ENCODE measurements at regions not wholly inside any gene's neighbourhood (a gene's known extent, or its start where the extent isn't known, plus 50 kb on each side); places are given as distances from the start of the nearest gene placed in this dataset.

- H3K4me3 ChIP-seq (ENCODE audit: low read depth, low read length) = no peak overlapping the region
- no peak for TF ChIP-seq CTCF (IDR thresholded peaks at IDR 0.05; ENCODE audit: borderline replicate concordance, insufficient read depth, low read depth, low read length)
Observed at GRCh38 chr5:167284222-167284890, 1007.1 kb upstream of the WWC1 start.

- no peak overlapping the region for H3K4me3 ChIP-seq (ENCODE audit: low read depth, low read length)
- no peak for TF ChIP-seq CTCF (IDR thresholded peaks at IDR 0.05; ENCODE audit: borderline replicate concordance, insufficient read depth, low read depth, low read length)
Observed at GRCh38 chr5:167285591-167285990, 1005.9 kb upstream of the WWC1 start.

GRCh38 chr5:167286891-167287290 is 1004.6 kb upstream of the WWC1 start:
- no peak overlapping the region for H3K4me3 ChIP-seq (ENCODE audit: low read depth, low read length)
- TF ChIP-seq CTCF (IDR thresholded peaks at IDR 0.05; ENCODE audit: borderline replicate concordance, insufficient read depth, low read depth, low read length) = no peak

GRCh38 chr5:167290478-167290877 is 1001.0 kb upstream of the WWC1 start:
- H3K4me3 ChIP-seq (ENCODE audit: low read depth, low read length) = no peak overlapping the region
- no peak for TF ChIP-seq CTCF (IDR thresholded peaks at IDR 0.05; ENCODE audit: borderline replicate concordance, insufficient read depth, low read depth, low read length)

- no peak overlapping the region for H3K4me3 ChIP-seq (ENCODE audit: low read depth, low read length)
- no peak for TF ChIP-seq CTCF (IDR thresholded peaks at IDR 0.05; ENCODE audit: borderline replicate concordance, insufficient read depth, low read depth, low read length)
Observed at GRCh38 chr5:167294882-167295680, 996.4 kb upstream of the WWC1 start.

- no peak for TF ChIP-seq CTCF (IDR thresholded peaks at IDR 0.05; ENCODE audit: borderline replicate concordance, insufficient read depth, low read depth, low read length)
- H3K4me3 ChIP-seq (ENCODE audit: low read depth, low read length) = no peak overlapping the region
Observed at GRCh38 chr5:167295681-167296005, 995.8 kb upstream of the WWC1 start.

- TF ChIP-seq CTCF (IDR thresholded peaks at IDR 0.05; ENCODE audit: borderline replicate concordance, insufficient read depth, low read depth, low read length) = no peak
- no peak overlapping the region for H3K4me3 ChIP-seq (ENCODE audit: low read depth, low read length)
Observed at GRCh38 chr5:167296066-167296465, 995.4 kb upstream of the WWC1 start.

All from GM12875 (cell line).